ENCODE measurements at regions not wholly inside any gene's neighbourhood (a gene's known extent, or its start where the extent isn't known, plus 50 kb on each side); places are given as distances from the start of the nearest gene placed in this dataset.
A peak's percentile ranks its signal among the peaks of the same experiment; 100 is the strongest.

- Mint-ChIP-seq H3K4me3 (no peak overlapping the region), H3K36me3 (ENCODE audit: low read depth) (no peaks in the 10 kb centered on the region), H3K9me3 (no peaks in the 10 kb centered on the region), H3K27ac (ENCODE audit: unreplicated experiment) (peak overlapping the region; percentile 16), H3K4me1 (peaks cover 19% of the 10 kb centered on the region), H3K27me3 (ENCODE audit: low read depth) (no peaks in the 10 kb centered on the region)
- TF ChIP-seq, protein P1, sequence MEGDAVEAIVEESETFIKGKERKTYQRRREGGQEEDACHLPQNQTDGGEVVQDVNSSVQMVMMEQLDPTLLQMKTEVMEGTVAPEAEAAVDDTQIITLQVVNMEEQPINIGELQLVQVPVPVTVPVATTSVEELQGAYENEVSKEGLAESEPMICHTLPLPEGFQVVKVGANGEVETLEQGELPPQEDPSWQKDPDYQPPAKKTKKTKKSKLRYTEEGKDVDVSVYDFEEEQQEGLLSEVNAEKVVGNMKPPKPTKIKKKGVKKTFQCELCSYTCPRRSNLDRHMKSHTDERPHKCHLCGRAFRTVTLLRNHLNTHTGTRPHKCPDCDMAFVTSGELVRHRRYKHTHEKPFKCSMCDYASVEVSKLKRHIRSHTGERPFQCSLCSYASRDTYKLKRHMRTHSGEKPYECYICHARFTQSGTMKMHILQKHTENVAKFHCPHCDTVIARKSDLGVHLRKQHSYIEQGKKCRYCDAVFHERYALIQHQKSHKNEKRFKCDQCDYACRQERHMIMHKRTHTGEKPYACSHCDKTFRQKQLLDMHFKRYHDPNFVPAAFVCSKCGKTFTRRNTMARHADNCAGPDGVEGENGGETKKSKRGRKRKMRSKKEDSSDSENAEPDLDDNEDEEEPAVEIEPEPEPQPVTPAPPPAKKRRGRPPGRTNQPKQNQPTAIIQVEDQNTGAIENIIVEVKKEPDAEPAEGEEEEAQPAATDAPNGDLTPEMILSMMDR (conservative IDR thresholded peaks at IDR 0.05) = no peak
- no peak for DNase-seq (ENCODE audit: low read depth, low spot score)
These were observed 395.3 kb downstream of the TSN start for GRCh38 chr2:122150524-122151280.

- Mint-ChIP-seq H3K4me1 (peaks cover 33% of the 10 kb centered on the region), H3K36me3 (ENCODE audit: low read depth) (no peaks in the 10 kb centered on the region), H3K27me3 (ENCODE audit: low read depth) (no peaks in the 10 kb centered on the region), H3K9me3 (no peaks in the 10 kb centered on the region), H3K4me3 (no peak overlapping the region), H3K27ac (ENCODE audit: unreplicated experiment) (no peak overlapping the region)
- no peak for DNase-seq (ENCODE audit: low read depth, low spot score)
- TF ChIP-seq, protein P1 (conservative IDR thresholded peaks at IDR 0.05) = no peak
These were observed 397.1 kb downstream of the TSN start for GRCh38 chr2:122152571-122152970.

- Mint-ChIP-seq H3K4me3 (no peak overlapping the region), H3K36me3 (ENCODE audit: low read depth) (no peaks in the 10 kb centered on the region), H3K27me3 (ENCODE audit: low read depth) (no peaks in the 10 kb centered on the region), H3K4me1 (peaks cover 33% of the 10 kb centered on the region), H3K27ac (ENCODE audit: unreplicated experiment) (peak overlapping the region; percentile 60), H3K9me3 (no peaks in the 10 kb centered on the region)
- DNase-seq (ENCODE audit: low read depth, low spot score) = no peak
- TF ChIP-seq, protein P1 (conservative IDR thresholded peaks at IDR 0.05) = no peak
These were observed 400.9 kb downstream of the TSN start for GRCh38 chr2:122156176-122156890.

DNA sequence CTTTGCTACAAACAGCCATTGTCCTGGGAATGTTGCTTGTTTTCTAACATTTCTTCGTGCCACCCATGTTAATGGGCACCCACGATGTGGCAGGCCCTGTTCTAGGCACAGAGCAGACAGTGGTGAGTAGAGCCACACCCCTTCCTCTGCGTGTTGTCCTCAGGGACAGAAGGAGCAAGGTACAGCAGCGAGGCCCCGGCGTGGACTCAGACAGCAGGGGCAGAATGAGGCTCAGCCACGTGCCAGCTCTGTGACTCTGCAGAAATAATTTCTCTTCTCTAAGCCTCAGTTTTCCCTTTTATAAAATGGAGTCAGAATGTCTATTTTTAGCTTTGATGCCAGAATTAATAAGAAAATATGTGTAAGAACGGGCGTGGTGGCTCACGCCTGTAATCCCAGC, 401.7 kb downstream of the TSN start:
- H3K4me3 Mint-ChIP-seq = no peak overlapping the region
- no peaks in the 10 kb centered on the region for H3K36me3 Mint-ChIP-seq (ENCODE audit: low read depth)
- no peaks in the 10 kb centered on the region for H3K27me3 Mint-ChIP-seq (ENCODE audit: low read depth)
- H3K4me1 Mint-ChIP-seq = peaks cover 28% of the 10 kb centered on the region
- H3K9me3 Mint-ChIP-seq = no peaks in the 10 kb centered on the region
- TF ChIP-seq, protein P1 (conservative IDR thresholded peaks at IDR 0.05) = no peak
- no peak for DNase-seq (ENCODE audit: low read depth, low spot score)
- no peak overlapping the region for H3K27ac Mint-ChIP-seq (ENCODE audit: unreplicated experiment)

GRCh38 chr2:122163617-122164016, 408.2 kb downstream of the TSN start:
- TF ChIP-seq, protein P1 (conservative IDR thresholded peaks at IDR 0.05) = no peak
- no peaks in the 10 kb centered on the region for H3K36me3 Mint-ChIP-seq (ENCODE audit: low read depth)
- no peak overlapping the region for H3K27ac Mint-ChIP-seq (ENCODE audit: unreplicated experiment)
- no peak for DNase-seq (ENCODE audit: low read depth, low spot score)
- H3K27me3 Mint-ChIP-seq (ENCODE audit: low read depth) = no peaks in the 10 kb centered on the region
- H3K4me3 Mint-ChIP-seq = no peak overlapping the region
- no peaks in the 10 kb centered on the region for H3K9me3 Mint-ChIP-seq
- peaks cover 9% of the 10 kb centered on the region for H3K4me1 Mint-ChIP-seq

Data from neural crest cell (in vitro differentiated cells).